SK-N-SH treated with all-trans-retinoic acid at 6 μM for 48 hours (cell line): ENCODE measurements at regions not wholly inside any gene's neighbourhood (a gene's known extent, or its start where the extent isn't known, plus 50 kb on each side); places are given as distances from the start of the nearest gene placed in this dataset.

ENCODE experiments used
- ATAC-seq: fragments of 200-7000 bp; cut with Tn5 transposase; 3 replicates; pipeline ENCODE4 v1.9.1; 2020; ENCODE audit warnings: mild to moderate bottlenecking, moderate library complexity
- ARNTL ChIP-seq: fragments of 450-650 bp; formaldehyde crosslinking; IDR thresholded peaks from 2 replicates; pipeline ENCODE4 v1.5.0; 2020; ENCODE audit warnings: low read depth, mild to moderate bottlenecking, moderate library complexity, borderline replicate concordance
- BACH2 ChIP-seq: fragments of 250-450 bp; sonication (Bioruptor Pico); IDR thresholded peaks from 2 replicates; pipeline ENCODE4 v1.9.0; 2021; ENCODE audit warnings: mild to moderate bottlenecking, borderline replicate concordance
- CREB5 ChIP-seq: fragments of 250-450 bp; sonication (Bioruptor Pico); IDR thresholded peaks from 2 replicates; pipeline ENCODE4 v1.5.1; 2020; ENCODE audit warnings: low read depth, mild to moderate bottlenecking, moderate library complexity
- CSDC2 ChIP-seq: fragments of 250-450 bp; sonication (Bioruptor Pico); IDR thresholded peaks from 2 replicates; pipeline ENCODE4 v1.5.0; 2020; ENCODE audit warnings: mild to moderate bottlenecking, moderate library complexity
- CSRNP3 ChIP-seq: fragments of 250-450 bp; sonication (Bioruptor Pico); IDR thresholded peaks from 2 replicates; pipeline ENCODE4 v1.5.1; 2021; ENCODE audit warnings: mild to moderate bottlenecking, moderate library complexity
- GLIS3 ChIP-seq: fragments of 250-450 bp; sonication (Bioruptor Pico); IDR thresholded peaks from 2 replicates; pipeline ENCODE4 v1.5.0; 2020; ENCODE audit warnings: mild to moderate bottlenecking, moderate library complexity
- OSR1 ChIP-seq: fragments of 250-450 bp; sonication (Bioruptor Pico); IDR thresholded peaks from 2 replicates; pipeline ENCODE4 v1.8.0; 2022; ENCODE audit warnings: moderate library complexity, mild to moderate bottlenecking, inconsistent platforms
- PATZ1 ChIP-seq: fragments of 250-450 bp; sonication (Bioruptor Pico); IDR thresholded peaks from 2 replicates; pipeline ENCODE4 v1.8.0; 2020; ENCODE audit warnings: mild to moderate bottlenecking, moderate library complexity, borderline replicate concordance
- POU6F1 ChIP-seq: fragments of 250-450 bp; sonication (Bioruptor Pico); IDR thresholded peaks from 2 replicates; pipeline ENCODE4 v1.8.0; 2021; ENCODE audit warnings: low read depth, mild to moderate bottlenecking, moderate library complexity, borderline replicate concordance
- PPARA ChIP-seq: fragments of 250-450 bp; sonication (Bioruptor Pico); IDR thresholded peaks from 2 replicates; pipeline ENCODE4 v1.5.0; 2020; ENCODE audit warnings: mild to moderate bottlenecking, borderline replicate concordance
- RARB ChIP-seq: fragments of 250-450 bp; sonication (Bioruptor Pico); IDR thresholded peaks from 2 replicates; pipeline ENCODE4 v1.8.0; 2021; ENCODE audit warnings: mild to moderate bottlenecking, moderate library complexity
- TCF4 ChIP-seq: fragments of 250-450 bp; sonication (Bioruptor Pico); IDR thresholded peaks from 2 replicates; pipeline ENCODE4 v1.8.0; 2021; ENCODE audit warnings: mild to moderate bottlenecking, moderate library complexity, borderline replicate concordance
- TOX ChIP-seq: fragments of 250-450 bp; sonication (Bioruptor Pico); IDR thresholded peaks from 2 replicates; pipeline ENCODE4 v1.8.0; 2021; ENCODE audit warnings: mild to moderate bottlenecking, moderate library complexity, borderline replicate concordance
- TSHZ2 ChIP-seq: fragments of 250-450 bp; sonication (Bioruptor Pico); IDR thresholded peaks from 2 replicates; pipeline ENCODE4 v1.5.0; 2020; ENCODE audit warnings: mild to moderate bottlenecking, moderate library complexity
- ZFP3 ChIP-seq: fragments of 250-450 bp; sonication (Bioruptor Pico); IDR thresholded peaks from 2 replicates; pipeline ENCODE4 v1.5.0; 2020; ENCODE audit warnings: mild to moderate bottlenecking, moderate library complexity
- ZFP30 ChIP-seq: fragments of 450-650 bp; formaldehyde crosslinking; IDR thresholded peaks from 2 replicates; pipeline ENCODE4 v1.5.0; 2022; ENCODE audit warnings: mild to moderate bottlenecking, moderate library complexity
- ZNF565 ChIP-seq: fragments of 450-650 bp; formaldehyde crosslinking; conservative IDR thresholded peaks from 2 replicates; pipeline ENCODE4 v1.5.0; 2020; ENCODE audit warnings: low read depth, mild to moderate bottlenecking, moderate library complexity
- ZNF70 ChIP-seq: fragments of 450-650 bp; formaldehyde crosslinking; IDR thresholded peaks from 2 replicates; pipeline ENCODE4 v1.5.0; 2020; ENCODE audit warnings: mild to moderate bottlenecking, moderate library complexity
- ZNF8 ChIP-seq: fragments of 450-650 bp; formaldehyde crosslinking; IDR thresholded peaks from 2 replicates; pipeline ENCODE4 v1.5.0; 2020; ENCODE audit warnings: mild to moderate bottlenecking, moderate library complexity

GRCh38 chr6:10073341-10073740, 341.5 kb downstream of the TFAP2A start:
- TF ChIP-seq TCF4 (CRISPR knock-in tag) (no peak), POU6F1 (CRISPR knock-in tag) (no peak), RARB (CRISPR knock-in tag) (no peak), TOX (no peak), ZFP30 (CRISPR knock-in tag) (no peak), ZFP3 (CRISPR knock-in tag) (no peak), ZNF70 (CRISPR knock-in tag) (no peak), CREB5 (CRISPR knock-in tag) (no peak), TSHZ2 (no peak), PATZ1 (CRISPR knock-in tag) (no peak), GLIS3 (CRISPR knock-in tag) (no peak), ZNF8 (CRISPR knock-in tag) (no peak), CSRNP3 (CRISPR knock-in tag) (no peak), ARNTL (CRISPR knock-in tag) (no peak), ZNF565 (CRISPR knock-in tag) (no peak), BACH2 (CRISPR knock-in tag) (no peak), PPARA (CRISPR knock-in tag) (no peak)
- no peak for ATAC-seq

- no peak for TF ChIP-seq TSHZ2
- no peak for TF ChIP-seq CSDC2 (CRISPR knock-in tag)
- no peak for TF ChIP-seq PATZ1 (CRISPR knock-in tag)
- TF ChIP-seq GLIS3 (CRISPR knock-in tag) = no peak
- no peak for TF ChIP-seq TOX
- no peak for TF ChIP-seq OSR1 (CRISPR knock-in tag)
- TF ChIP-seq RARB (CRISPR knock-in tag) = no peak
Observed at GRCh38 chr6:10071631-10072220, 343.1 kb downstream of the TFAP2A start.

More at GRCh38 chr6:10071631-10072220, 343.1 kb downstream of the TFAP2A start:
- no peak for ATAC-seq
